ENCODE measurements at regions not wholly inside any gene's neighbourhood (a gene's known extent, or its start where the extent isn't known, plus 50 kb on each side); places are given as distances from the start of the nearest gene placed in this dataset.

DNA sequence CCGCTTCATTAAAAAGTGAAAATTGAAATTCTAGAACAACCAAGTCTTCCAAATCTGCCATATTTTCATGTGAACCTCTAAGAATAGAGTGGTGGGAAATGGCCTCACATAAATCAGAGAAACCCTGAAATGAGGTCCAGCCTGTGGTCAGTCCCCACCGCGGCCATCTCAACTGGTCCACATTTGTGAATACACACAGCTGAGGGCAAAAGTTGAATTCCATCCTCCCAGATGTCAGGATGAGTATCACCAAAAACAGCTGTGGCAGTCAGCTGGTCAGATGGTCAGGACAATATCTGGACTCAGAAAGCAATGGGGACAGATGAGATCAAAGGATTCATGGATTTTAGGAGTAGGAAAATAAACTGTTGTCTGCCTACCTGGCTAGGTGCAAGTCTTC, 219.4 kb upstream of the NCKAP5 start:
- Histone ChIP-seq H3K36me3 (ENCODE audit: control insufficient read depth, insufficient read depth, low read length) (no peaks in the 10 kb centered on the region), H3K9ac (ENCODE audit: insufficient read depth, low read length) (no peak overlapping the region), H4K20me1 (ENCODE audit: control insufficient read depth, extremely low read depth, insufficient read depth, low read length) (no peaks in the 10 kb centered on the region), H3K27me3 (ENCODE audit: control insufficient read depth, insufficient read depth, low read length) (no peaks in the 10 kb centered on the region), H3K27ac (ENCODE audit: insufficient read depth, low read length) (no peak overlapping the region), H2AFZ (ENCODE audit: low read length) (no peak overlapping the region), H3K4me3 (replicated peaks in 1 of 4; ENCODE audit: control extremely low read depth in 1 of 4, insufficient read depth in 1 of 4, low read depth in 3 of 4, low read length in 4 of 4) (no peak overlapping the region), H3K79me2 (ENCODE audit: control insufficient read depth, insufficient read depth, low read length) (no peaks in the 10 kb centered on the region), H3K9me3 (ENCODE audit: control insufficient read depth, insufficient read depth, low read depth, low read length) (no peaks in the 10 kb centered on the region), H3K4me1 (ENCODE audit: control insufficient read depth, extremely low read depth, insufficient read depth, low read length) (peaks cover 19% of the 10 kb centered on the region), H3K4me2 (ENCODE audit: extremely low read depth, insufficient read depth, low read length) (no peak overlapping the region)
- no peak for DNase-seq (ENCODE audit: low read depth in 2 of 2)
- no peak for TF ChIP-seq EZH2 (IDR thresholded peaks at IDR 0.05; ENCODE audit: low read length, missing control alignments)
- TF ChIP-seq, protein P1, sequence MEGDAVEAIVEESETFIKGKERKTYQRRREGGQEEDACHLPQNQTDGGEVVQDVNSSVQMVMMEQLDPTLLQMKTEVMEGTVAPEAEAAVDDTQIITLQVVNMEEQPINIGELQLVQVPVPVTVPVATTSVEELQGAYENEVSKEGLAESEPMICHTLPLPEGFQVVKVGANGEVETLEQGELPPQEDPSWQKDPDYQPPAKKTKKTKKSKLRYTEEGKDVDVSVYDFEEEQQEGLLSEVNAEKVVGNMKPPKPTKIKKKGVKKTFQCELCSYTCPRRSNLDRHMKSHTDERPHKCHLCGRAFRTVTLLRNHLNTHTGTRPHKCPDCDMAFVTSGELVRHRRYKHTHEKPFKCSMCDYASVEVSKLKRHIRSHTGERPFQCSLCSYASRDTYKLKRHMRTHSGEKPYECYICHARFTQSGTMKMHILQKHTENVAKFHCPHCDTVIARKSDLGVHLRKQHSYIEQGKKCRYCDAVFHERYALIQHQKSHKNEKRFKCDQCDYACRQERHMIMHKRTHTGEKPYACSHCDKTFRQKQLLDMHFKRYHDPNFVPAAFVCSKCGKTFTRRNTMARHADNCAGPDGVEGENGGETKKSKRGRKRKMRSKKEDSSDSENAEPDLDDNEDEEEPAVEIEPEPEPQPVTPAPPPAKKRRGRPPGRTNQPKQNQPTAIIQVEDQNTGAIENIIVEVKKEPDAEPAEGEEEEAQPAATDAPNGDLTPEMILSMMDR (conservative IDR thresholded peaks at IDR 0.05 in 1 of 2, IDR thresholded peaks at IDR 0.05 in 1 of 2; ENCODE audit: low read depth in 1 of 2, low read length in 2 of 2), result no peak

DNA sequence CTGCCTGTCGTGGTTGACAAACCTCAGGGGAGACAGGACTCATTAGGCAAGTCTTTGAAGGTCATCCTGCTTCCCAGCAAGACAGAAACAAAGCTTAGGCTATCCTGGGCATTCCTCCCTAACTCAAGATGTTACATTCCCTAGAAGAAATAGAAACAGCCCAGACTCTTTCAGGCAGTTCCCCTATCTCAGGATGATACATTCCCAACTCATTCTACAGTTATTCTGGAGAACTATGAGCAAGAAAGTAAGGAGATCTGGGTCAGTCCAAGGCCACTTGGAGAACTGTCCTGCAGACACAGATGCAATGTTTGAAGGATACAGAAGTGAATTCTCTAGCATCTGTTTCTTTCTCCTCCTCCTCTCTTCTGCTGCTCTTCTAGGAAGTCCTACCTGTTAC, 220.1 kb upstream of the NCKAP5 start:
- Histone ChIP-seq H2AFZ (ENCODE audit: low read length) (no peak overlapping the region), H3K4me2 (ENCODE audit: extremely low read depth, insufficient read depth, low read length) (no peak overlapping the region), H3K27me3 (ENCODE audit: control insufficient read depth, insufficient read depth, low read length) (no peaks in the 10 kb centered on the region), H3K36me3 (ENCODE audit: control insufficient read depth, insufficient read depth, low read length) (no peaks in the 10 kb centered on the region), H4K20me1 (ENCODE audit: control insufficient read depth, extremely low read depth, insufficient read depth, low read length) (no peaks in the 10 kb centered on the region), H3K4me3 (replicated peaks in 1 of 4; ENCODE audit: control extremely low read depth in 1 of 4, insufficient read depth in 1 of 4, low read depth in 3 of 4, low read length in 4 of 4) (no peak overlapping the region), H3K27ac (ENCODE audit: insufficient read depth, low read length) (no peak overlapping the region), H3K9me3 (ENCODE audit: control insufficient read depth, insufficient read depth, low read depth, low read length) (no peaks in the 10 kb centered on the region), H3K79me2 (ENCODE audit: control insufficient read depth, insufficient read depth, low read length) (no peaks in the 10 kb centered on the region), H3K9ac (ENCODE audit: insufficient read depth, low read length) (no peak overlapping the region), H3K4me1 (ENCODE audit: control insufficient read depth, extremely low read depth, insufficient read depth, low read length) (peaks cover 19% of the 10 kb centered on the region)
- TF ChIP-seq EZH2 (IDR thresholded peaks at IDR 0.05; ENCODE audit: low read length, missing control alignments), result no peak
- TF ChIP-seq, protein P1 (conservative IDR thresholded peaks at IDR 0.05 in 1 of 2, IDR thresholded peaks at IDR 0.05 in 1 of 2; ENCODE audit: low read depth in 1 of 2, low read length in 2 of 2), result no peak
- DNase-seq (ENCODE audit: low read depth in 2 of 2), result peak in 1 of 2 donors; percentile 52

DNA sequence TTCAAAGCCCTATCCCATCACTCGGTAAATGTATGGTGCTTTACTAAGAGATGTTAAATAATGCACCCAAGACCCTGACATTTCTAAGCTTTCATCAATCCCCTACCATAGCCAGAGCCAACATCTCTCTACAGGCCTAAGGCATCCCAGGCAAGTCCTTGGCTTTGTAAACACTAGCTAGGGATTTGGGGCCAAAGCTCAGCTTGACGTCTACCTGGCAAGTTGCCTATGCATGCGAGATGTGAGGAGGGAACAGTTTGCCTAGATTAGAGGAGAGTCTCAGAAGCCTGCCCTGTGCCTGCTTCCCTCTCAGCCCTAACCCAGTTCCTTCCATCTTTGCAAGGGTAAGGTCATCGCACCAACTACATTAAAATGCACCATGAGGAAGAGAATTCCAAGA, 221.5 kb upstream of the NCKAP5 start:
- no peaks in the 10 kb centered on the region for H3K9me3 ChIP-seq (ENCODE audit: control insufficient read depth, insufficient read depth, low read depth, low read length)
- no peak overlapping the region for H3K4me3 ChIP-seq (replicated peaks in 1 of 4; ENCODE audit: control extremely low read depth in 1 of 4, insufficient read depth in 1 of 4, low read depth in 3 of 4, low read length in 4 of 4)
- no peak overlapping the region for H3K4me2 ChIP-seq (ENCODE audit: extremely low read depth, insufficient read depth, low read length)
- no peak overlapping the region for H2AFZ ChIP-seq (ENCODE audit: low read length)
- no peak for DNase-seq (ENCODE audit: low read depth in 2 of 2)
- no peaks in the 10 kb centered on the region for H3K36me3 ChIP-seq (ENCODE audit: control insufficient read depth, insufficient read depth, low read length)
- H3K9ac ChIP-seq (ENCODE audit: insufficient read depth, low read length), result no peak overlapping the region
- H3K27me3 ChIP-seq (ENCODE audit: control insufficient read depth, insufficient read depth, low read length), result no peaks in the 10 kb centered on the region
- no peaks in the 10 kb centered on the region for H4K20me1 ChIP-seq (ENCODE audit: control insufficient read depth, extremely low read depth, insufficient read depth, low read length)
- peaks cover 19% of the 10 kb centered on the region for H3K4me1 ChIP-seq (ENCODE audit: control insufficient read depth, extremely low read depth, insufficient read depth, low read length)
- no peaks in the 10 kb centered on the region for H3K79me2 ChIP-seq (ENCODE audit: control insufficient read depth, insufficient read depth, low read length)
- no peak for TF ChIP-seq EZH2 (IDR thresholded peaks at IDR 0.05; ENCODE audit: low read length, missing control alignments)
- TF ChIP-seq, protein P1 (conservative IDR thresholded peaks at IDR 0.05 in 1 of 2, IDR thresholded peaks at IDR 0.05 in 1 of 2; ENCODE audit: low read depth in 1 of 2, low read length in 2 of 2), result no peak
- H3K27ac ChIP-seq (ENCODE audit: insufficient read depth, low read length), result no peak overlapping the region
